EL (cell line): ENCODE measurements at regions not wholly inside any gene's neighbourhood (a gene's known extent, or its start where the extent isn't known, plus 50 kb on each side); places are given as distances from the start of the nearest gene placed in this dataset.
A peak's percentile ranks its signal among the peaks of the same experiment; 100 is the strongest.

Experiments used
- DNase-seq: peaks from one replicate; pipeline ENCODE4 v3.0.0-alpha.2; 2016

- peak; percentile 25 for DNase-seq
These were observed 50.4 kb upstream of the C11orf87 start for GRCh38 chr11:109371444-109372176.
